GM18907 (cell line): ENCODE measurements at regions not wholly inside any gene's neighbourhood (a gene's known extent, or its start where the extent isn't known, plus 50 kb on each side); places are given as distances from the start of the nearest gene placed in this dataset.

Experiments used
- ATAC-seq: cut with Tn5 transposase; IDR thresholded peaks from one replicate; pipeline ENCODE4 v1.9.1; 2021; ENCODE audit warnings: mild to moderate bottlenecking, moderate library complexity; ENCODE audit not compliant: unreplicated experiment

DNA sequence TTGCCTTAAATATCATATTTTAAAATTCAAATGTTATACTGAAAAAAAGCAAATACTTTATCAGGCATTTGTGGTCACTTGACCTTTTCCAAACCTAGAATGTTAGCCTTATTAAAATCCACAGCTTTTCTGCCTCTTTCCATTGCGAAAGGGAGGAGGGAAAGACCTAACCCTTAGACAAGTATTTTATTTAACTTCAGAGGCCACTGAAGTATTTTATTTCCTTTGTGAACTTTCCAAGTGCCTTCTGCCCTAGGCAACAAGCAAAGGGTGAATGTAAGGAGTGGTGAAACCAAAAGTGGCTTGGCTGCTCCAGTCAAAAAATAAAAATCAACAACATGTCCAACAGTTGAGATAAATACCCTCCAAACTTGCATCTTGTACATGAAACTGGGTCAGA, 376.1 kb downstream of the EFNA5 start:
- no peak for ATAC-seq

DNA sequence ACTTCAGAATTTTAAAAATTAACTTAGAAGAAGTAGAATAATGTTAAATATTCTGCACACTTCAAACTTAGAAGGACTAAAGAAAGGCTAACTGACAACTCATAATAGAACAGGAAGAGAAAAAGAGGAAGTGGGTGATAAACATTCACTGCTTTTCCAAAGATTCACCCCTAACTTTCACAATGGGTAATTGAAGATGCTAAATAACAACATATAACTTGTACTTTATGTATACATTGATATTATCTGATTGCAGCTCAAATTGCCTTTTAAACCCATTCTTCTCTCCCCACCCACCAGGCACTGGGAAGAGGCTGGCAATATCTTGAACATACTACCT, 376.6 kb downstream of the EFNA5 start:
- peak; percentile 70 for ATAC-seq

DNA sequence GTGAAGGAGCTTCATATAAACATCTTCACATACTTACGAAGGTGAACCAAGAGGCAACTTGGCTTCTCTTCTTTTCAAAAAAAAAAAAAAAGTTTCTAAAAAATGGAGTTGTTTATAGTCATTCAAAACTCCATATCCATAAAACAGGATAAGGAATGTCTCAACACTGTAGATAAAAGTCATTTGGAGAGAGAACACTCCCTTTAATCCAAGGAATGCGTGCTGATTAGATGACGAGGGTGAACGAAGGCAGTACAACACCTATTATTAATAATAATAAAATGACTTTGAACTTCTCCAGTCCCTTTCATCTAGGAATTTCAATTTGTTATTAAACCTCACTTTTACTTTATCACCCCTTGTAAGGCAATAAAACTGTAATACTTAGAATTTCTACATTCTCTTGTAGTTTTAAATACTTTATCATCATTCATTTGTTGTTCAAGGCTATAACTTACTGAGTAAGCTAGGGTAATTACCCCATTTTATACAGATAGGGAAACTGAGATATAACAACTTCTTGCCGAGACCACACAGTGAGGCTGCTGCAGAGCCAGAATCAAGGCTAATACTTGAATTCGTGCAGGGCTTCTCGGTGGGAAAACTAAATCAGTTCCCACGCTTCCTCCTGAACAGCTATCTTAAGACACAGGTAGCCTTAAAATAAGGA, 377.1 kb downstream of the EFNA5 start:
- ATAC-seq, result peak; percentile 13

DNA sequence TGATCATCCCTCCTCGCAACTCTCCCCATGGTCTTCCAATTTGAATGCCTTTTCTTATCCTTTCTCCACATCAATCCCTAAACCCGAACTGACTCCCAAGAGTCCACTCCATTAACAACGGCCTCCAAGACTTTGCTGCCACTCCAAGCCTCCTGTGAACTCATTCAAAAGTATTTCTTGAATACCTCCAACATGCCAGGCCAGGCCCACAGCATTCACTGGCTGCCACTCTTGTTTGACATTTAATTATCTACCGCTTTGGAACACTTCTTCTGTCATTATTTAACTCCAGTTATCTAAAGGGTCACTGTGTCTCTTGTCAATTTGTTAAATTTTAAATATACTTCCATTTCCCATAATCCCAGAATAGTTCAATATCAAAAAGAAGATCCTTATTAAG, 378.9 kb downstream of the EFNA5 start:
- ATAC-seq, result no peak

DNA sequence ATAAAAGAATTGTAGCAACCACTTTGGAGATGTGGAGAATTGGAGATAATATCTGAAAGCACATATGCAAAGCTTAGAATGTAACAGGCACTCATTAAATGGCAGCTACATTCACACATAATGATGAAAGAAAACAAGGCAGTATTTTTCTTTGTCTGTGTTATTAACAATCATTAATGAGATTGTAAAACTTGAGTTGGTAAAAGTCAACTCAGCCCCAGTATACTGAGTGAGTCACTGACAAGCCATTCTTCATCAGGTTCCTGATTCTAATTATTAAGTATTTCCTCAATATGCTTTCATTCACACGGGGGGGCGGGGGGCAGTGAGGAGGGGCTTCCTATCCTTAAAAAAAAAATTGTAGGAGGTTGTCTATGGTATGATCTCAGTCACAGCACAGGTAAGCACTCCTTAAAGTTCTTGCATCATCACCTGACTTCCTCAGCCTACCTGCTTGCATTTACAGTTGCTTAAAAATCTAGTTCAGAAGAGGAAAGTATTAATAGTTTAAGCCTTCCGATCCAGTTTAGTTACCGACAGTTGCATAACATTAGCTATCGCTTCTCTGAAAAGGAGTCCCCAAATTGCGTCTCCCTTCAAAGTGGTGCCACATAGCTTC, 379.8 kb downstream of the EFNA5 start:
- ATAC-seq, result no peak

DNA sequence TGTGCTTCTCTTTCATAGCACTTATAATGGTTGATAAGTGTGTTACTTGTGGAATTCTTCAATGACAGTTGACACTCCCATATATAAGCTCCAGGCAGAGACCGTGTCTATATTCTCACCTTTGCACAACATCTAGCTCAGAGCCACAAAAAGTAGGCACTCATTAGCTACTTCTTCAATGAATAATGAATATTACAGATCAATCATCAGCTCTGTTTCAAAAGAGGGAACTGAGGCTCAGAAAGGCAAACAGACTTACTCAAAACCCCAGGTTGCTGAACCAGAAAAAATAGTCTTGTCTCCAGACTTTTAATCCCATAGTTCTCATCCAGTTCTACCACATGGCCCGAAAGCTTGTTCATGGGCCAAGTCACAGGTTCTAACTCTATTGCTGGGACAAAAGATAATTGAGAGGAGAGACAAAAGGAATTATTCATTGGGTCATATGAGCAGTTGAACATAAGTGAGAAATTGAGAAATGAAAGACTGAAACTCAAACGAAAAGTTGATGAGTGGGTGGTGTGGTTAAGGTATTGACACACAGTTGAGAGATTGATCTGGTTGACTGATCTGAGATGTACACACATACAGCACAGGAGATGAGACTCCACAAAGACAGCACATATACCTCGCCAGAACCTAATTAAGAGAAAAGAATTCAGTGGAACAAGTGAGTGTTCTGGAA, 381.6 kb downstream of the EFNA5 start:
- peak; percentile 92 for ATAC-seq

DNA sequence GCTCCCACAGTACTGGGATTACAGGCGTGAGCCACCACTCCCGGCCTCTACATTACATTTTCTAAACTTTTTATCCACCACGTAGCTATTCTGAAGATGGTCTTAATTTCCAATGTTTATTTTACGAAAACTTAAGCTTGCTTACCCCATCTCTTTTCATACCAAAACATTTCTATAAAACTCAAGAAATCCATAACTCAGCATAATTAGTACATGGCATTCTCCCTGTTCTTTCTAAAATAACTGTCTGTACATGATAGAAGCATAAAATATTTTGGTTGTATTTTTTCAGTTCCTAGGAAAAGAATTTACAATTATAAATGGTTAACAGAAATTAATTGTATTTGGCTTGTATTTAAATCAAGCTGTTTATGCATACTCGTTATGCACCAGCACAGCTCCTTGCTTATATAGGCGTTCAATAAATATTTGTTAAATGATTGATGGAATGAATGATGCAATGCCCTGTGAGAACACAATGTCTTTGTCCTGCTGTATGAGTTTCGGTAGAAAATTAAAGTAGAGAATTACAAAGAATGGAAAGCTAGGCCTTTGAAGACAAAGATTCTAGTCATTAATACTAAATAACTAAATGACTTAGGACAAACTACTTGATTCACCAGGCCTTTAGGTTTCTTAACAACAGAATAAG, 384.2 kb downstream of the EFNA5 start:
- ATAC-seq, result no peak

DNA sequence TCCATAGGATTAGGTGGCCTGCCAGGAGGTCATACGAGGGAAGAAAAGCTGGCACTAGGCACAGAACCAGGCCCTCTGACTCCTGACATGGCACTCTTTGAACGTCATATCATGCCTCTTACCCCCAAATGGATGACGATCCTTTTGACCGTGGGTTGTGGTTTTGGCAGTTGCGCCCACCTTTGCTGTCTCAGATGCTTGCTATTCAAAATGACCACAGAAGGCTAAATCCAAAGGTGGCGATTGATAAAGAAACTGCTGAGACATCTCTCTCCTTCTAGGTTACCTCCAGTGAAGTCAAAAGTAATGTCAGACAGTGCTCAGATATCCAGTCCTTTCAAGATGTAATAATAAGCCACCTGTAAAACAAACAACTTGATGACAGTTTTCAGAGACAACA, 385.0 kb downstream of the EFNA5 start:
- ATAC-seq, result peak; percentile 38

DNA sequence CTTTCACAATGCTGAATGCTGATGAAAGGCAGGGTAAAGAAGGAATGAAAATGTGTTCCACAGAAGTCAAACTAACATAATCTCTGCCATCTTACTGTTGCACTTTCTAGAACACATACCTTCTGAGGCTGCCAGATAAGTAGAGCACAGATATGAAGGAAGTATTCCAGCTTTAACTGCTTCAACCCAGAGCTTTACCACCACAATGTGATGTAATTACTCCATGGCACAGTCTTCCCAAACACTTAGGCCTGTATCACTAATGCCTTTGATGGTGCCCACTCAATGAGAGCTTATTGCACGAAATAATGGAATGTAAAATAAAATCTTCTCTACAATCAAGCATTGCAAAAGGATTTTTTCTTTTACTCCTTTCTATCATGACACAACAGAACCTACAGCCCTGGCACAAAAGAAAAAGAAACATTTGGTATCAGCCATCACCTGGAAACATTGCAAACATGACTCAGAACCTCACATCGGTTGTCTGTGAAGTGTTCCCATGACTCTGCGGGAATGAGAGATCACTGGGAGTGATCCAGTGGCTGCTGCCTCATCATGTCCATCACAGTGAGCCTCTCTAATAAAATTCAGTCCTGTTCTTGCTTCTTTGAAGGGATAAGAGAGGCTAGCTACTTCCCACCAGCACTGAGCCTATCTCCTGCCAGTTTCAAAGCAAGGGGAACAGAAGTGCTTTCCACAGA, 385.8 kb downstream of the EFNA5 start:
- no peak for ATAC-seq

DNA sequence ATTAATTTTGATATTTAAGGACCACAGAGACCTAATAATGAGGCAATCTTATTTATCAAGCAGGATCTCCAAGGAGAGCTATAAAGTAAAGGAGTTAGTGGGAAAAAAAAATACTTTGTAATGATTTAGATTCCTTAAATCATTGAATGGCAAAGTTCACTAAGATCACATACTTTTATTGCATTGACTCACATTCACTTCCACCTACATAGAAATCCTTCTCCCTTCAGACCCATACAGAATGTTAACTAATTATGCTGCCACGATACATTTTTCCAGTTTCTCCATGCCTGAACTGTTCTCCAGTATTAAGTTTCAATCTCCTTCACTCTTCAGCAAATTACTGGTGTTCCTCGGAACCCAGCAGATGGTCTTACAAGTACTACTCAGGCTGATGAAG, 388.7 kb downstream of the EFNA5 start:
- ATAC-seq, result no peak

DNA sequence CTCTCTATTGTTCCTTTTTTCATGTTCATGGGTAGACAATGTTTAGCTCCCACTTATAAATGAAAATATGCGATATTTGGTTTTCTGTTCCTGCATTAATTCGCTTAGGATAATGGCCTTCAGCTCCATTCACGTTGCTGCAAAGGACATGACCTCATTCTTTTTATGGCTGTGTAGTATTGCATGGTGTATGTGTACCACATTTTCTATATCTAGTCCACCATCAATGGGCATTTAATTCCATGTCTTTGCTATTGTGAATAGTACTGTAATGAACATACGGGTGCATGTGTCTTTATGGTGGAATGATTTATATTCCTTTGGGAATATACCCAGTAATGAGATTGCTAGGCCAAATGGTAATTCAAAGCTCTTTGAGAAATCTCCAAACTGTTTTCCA, 392.0 kb downstream of the EFNA5 start:
- no peak for ATAC-seq

DNA sequence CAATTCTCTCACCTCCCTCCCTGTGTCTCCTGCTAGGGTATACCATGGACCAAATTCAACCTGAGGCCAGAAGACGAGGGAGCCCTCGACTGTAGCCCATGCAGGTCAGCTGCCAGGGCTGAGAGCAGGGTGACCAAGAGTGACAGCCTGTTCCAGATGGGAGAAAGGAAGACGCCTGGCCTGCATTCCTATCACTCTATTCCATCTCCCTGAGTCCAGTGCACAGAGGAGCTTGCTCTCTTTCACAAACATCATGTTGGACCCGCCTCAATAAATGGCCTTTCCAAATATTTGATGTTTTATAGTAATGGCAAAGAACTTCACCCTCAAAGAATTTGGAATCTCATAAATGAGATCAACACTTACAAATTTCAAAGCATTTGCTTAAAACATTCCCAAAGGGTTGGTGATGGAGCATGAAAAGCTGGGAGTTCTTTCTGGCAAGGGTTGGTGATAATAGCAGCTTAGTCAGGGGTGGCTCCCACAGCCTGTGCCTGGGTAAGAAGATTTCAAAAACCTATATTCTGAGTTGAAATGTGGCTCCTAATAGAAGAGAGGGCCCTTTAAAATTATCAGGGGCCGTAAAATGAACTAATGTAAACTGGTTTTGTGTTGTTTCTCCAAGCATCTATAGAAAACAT, 393.1 kb downstream of the EFNA5 start:
- ATAC-seq, result no peak

DNA sequence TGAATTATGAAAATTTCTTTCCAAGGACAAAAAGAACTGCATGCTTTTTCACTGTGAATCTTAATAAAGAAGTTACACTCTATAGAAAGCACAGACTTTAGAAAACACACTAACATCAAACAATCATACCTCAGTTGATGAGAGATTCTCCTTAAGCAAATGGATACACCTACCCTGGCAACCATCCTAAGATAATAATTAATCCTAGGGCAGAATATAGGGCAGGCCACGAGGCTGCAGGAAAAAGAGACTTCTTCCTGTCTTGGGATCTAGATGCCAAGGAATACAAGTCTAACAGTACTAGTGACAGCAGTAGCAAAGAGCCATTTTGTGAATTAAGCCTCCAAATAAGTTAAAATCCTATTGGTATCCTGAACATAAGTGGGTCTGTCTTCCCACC, 395.4 kb downstream of the EFNA5 start:
- no peak for ATAC-seq

DNA sequence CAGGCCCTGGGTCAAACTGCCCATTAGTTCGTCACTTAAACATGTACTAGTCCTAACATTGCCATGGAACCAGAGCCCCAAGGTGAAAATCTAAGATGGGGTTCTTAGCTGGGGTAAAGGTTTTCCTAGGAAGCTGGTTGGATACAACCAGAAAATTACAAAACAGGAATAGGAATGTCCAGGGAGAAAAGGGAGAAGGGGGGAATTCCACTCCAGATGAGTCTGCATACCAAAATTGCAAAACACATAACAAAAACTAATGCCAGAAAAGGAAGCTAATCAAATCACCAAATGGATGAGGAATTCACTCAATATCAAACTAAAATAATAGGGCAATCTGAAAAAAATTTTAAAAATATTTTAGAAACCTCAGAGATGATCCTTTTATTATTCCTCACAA, 396.2 kb downstream of the EFNA5 start:
- ATAC-seq, result no peak

DNA sequence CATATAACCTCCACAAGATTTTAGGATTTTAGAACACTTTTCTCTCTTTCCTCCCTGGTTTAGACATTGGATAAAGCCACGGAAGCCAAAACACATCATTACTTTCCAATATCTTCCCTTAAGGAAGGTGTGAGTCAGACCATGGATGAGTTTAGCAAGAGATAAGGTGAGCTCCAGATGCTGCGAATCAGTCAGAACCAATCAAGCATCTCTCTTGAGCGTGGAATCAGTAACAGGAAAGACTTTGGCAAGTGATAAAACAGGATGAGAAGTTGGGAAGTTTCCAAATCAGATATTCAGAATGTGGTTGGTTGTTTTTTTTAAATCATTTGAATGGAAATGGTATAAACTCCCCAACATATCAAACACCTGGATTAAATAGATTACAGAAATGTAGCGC, 397.8 kb downstream of the EFNA5 start:
- ATAC-seq, result no peak

DNA sequence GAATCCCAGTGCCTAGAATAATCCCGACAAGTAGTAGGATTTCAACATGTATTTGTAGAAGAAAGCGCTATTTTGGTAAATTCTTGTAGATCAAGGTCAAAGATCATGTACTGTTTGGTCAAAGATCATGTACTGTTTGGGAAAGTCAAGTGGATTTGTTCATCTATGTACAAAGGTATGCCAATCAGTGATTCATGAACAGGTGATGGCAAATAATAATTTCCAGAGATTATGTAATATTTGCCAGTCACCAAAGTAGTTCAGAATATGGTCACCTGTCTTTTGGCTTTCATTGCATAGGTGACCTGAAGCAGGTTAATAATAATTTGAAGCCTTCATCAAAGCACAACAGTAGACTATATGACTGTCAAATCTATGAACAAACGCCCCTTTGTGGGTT, 398.2 kb downstream of the EFNA5 start:
- ATAC-seq, result no peak

DNA sequence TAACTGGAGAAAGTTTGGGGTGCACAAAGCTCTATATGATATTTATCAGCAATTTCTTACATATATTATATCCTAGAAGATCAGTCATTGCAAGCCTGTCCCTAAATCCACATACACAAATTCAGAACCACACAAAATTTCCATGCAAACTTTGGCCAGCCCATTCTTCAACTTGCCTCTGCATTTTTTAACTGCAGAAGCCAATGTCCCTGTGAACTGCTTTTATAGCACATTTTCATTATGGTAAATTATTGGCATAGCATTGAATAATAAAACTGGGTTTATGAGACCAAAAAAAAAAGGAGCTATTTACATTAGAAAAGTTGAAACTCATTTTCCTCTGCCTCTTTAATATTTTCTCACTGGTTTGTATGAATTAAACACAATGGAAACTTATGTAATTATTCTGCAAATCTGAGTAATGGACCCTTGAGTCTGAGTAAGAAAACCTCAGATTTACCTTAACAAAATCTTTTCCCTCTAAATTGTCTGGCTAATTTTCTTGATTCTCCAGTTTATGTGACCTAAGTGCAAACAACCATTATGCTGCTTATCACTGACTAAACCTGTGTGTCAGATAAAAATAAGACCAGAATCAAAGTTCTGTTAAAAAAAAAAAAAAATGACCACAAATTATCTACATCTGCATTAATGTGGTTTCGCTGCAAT, 398.9 kb downstream of the EFNA5 start:
- no peak for ATAC-seq

DNA sequence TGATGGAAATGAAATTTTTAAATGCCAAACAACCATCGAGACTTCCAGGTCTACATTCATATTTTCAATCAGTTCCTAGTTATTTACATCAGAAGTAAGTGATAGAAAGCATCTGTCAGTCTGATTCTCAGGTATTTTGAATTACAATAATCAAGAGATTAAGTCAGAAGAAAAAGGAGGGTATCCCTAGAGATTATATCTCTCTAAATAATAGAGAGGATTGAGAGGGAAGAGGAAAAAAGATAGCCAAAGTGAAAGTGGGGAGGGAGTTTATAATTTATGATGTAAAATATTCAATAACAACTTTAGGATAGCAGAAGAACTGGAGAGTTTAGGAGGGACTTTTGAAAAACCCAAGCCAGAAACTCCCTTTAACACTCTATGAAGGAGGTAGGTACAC, 400.2 kb downstream of the EFNA5 start:
- no peak for ATAC-seq

DNA sequence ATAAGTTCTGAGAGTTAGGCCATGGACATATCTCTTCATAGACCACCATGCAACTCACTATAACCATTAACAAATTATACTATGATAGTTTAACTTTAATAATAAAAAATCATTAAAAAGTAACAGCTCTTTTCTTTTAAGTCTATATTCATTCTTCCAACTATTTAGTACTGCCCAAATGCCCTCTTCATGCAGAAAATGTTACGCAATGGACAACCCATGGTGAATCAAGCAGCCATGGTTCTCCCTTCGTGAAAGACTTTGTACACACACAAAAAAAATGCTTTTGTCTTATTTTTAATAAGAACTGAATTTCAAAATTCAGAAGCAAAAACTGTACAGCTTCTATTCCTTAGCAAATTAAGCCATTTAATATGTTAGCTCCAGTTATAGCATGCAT, 401.1 kb downstream of the EFNA5 start:
- ATAC-seq, result no peak

DNA sequence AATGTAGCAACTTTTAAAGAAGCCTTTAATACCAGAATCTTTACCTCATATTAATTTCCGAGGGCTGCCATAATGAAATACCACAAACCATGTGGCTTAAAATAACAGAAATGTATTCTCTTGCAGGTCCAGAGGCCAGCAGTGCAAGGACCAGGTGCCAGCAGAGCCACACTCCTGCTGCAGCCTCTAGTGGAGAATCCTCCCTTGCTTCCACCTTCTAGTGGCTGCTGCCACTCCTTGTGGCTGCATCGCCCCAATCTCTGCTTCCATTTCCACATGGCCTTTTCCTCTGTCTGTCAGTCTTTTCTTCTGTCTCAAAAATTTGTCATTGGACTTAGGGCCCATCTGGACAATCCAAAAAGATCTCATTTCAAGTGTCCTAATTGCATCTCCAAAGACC, 401.5 kb downstream of the EFNA5 start:
- ATAC-seq, result no peak
